Kidney (tissue), 13 donors: ENCODE measurements at regions not wholly inside any gene's neighbourhood (a gene's known extent, or its start where the extent isn't known, plus 50 kb on each side); places are given as distances from the start of the nearest gene placed in this dataset.
"Not testable (repeated sequence)": the region's sequence is repeated elsewhere in the genome, so short reads cannot be mapped to it uniquely, and the experiment has no call there.

Experiments used
- DNase-seq, 5 donors: peaks; one replicate each; pipeline ENCODE4 v3.0.0-alpha.2; 2013 to 2020
- FAIRE-seq: peaks from 2 replicates; lab custom pipeline; 2012; peaks lifted over from hg19 to GRCh38; lab: Jason Lieb, UNC
- H3K27ac ChIP-seq, 2 donors: one replicate each; pipeline ENCODE4 v1.7.0; 2013; ENCODE audit warnings: low read depth in 2 of 2, low read length in 2 of 2, inconsistent platforms in 1 of 2
- H3K27me3 ChIP-seq: one replicate; pipeline ENCODE4 v1.7.1; 2013; ENCODE audit warnings: low read length, inconsistent platforms; ENCODE audit not compliant: control insufficient read depth, insufficient read depth
- H3K36me3 ChIP-seq, 3 donors: one replicate each; pipeline versions ENCODE4 v1.7.0 to v1.7.1; 2013; ENCODE audit warnings: low read length in 3 of 3, control low read depth in 1 of 3, inconsistent platforms in 1 of 3; ENCODE audit not compliant: insufficient read depth in 3 of 3, control insufficient read depth in 2 of 3
- H3K4me1 ChIP-seq, 3 donors: one replicate each; pipeline versions ENCODE4 v1.7.0 to v1.7.1; 2013; ENCODE audit warnings: low read length in 3 of 3, inconsistent platforms in 1 of 3, low read depth in 1 of 3; ENCODE audit not compliant: control insufficient read depth in 2 of 3, insufficient read depth in 2 of 3
- H3K4me3 ChIP-seq, 3 donors: one replicate each; pipeline versions ENCODE4 v1.7.0 to v1.8.1; 2013; ENCODE audit warnings: low read length in 3 of 3, control low read depth in 1 of 3, inconsistent platforms in 1 of 3
- H3K9ac ChIP-seq, 3 donors: one replicate each; pipeline versions ENCODE4 v1.7.0 to v1.7.1; 2013; ENCODE audit warnings: low read length in 3 of 3, control low read depth in 1 of 3, inconsistent platforms in 1 of 3
- H3K9me3 ChIP-seq, 3 donors: one replicate each; pipeline versions ENCODE4 v1.7.0 to v1.7.1; 2013; ENCODE audit warnings: low read length in 3 of 3, control low read depth in 1 of 3, inconsistent platforms in 1 of 3; ENCODE audit not compliant: control insufficient read depth in 2 of 3, insufficient read depth in 1 of 3
- CTCF ChIP-seq: IDR thresholded peaks from 3 replicates; pipeline ENCODE4 v1.5.1; 2012; ENCODE audit warnings: mild to moderate bottlenecking, moderate library complexity, borderline replicate concordance; ENCODE audit not compliant: insufficient read depth; ENCODE audit errors: extremely low read depth
- intact Hi-C: fragments of 100-400 bp; cut with DNase I; formaldehyde crosslinking; loops from one replicate; pipeline ENCODE4 v1.11.1; 2022
- donor health status: control.
- donor health status: control.
- donor health status: control.
- donor health status: control.
- donor health status: control.
- donor health status: DM: yes; HTN: yes; CAD: no.
- donor health status: Normal renal cell carcinoma (clear cell type).

GRCh38 chrX:131170148-131170547, 112.0 kb downstream of the ARHGAP36 start:
- DNase-seq: no peak
- FAIRE-seq: no peak
- Histone ChIP-seq H3K27me3 (no peaks in the 10 kb centered on the region), H3K27ac (no peak overlapping the region), H3K4me1 (no peaks in the 10 kb centered on the region), H3K36me3 (no peaks in the 10 kb centered on the region), H3K9ac (no peak overlapping the region), H3K4me3 (no peak overlapping the region), H3K9me3 (no peaks in the 10 kb centered on the region)
- intact Hi-C loops: no loop called here
- no peak for TF ChIP-seq CTCF

- H3K9me3 ChIP-seq, FAIRE-seq, intact Hi-C loops, DNase-seq, H3K4me3 ChIP-seq, H3K4me1 ChIP-seq, H3K36me3 ChIP-seq, H3K9ac ChIP-seq, H3K27me3 ChIP-seq, H3K27ac ChIP-seq: not testable (repeated sequence)
Measured at GRCh38 chrX:131163645-131164044, 105.5 kb downstream of the ARHGAP36 start.

GRCh38 chrX:131157656-131158055, 99.5 kb downstream of the ARHGAP36 start:
- FAIRE-seq, DNase-seq, H3K27ac ChIP-seq, H3K4me1 ChIP-seq, H3K9me3 ChIP-seq, H3K27me3 ChIP-seq, intact Hi-C loops, H3K36me3 ChIP-seq, H3K9ac ChIP-seq, H3K4me3 ChIP-seq: not testable (repeated sequence)

GRCh38 chrX:131146702-131147101, 88.6 kb downstream of the ARHGAP36 start:
- no peak for TF ChIP-seq CTCF
- H3K36me3 ChIP-seq: no peaks in the 10 kb centered on the region
- H3K9me3 ChIP-seq: no peaks in the 10 kb centered on the region
- no peak overlapping the region for H3K27ac ChIP-seq
- H3K4me1 ChIP-seq: no peaks in the 10 kb centered on the region
- no peak for FAIRE-seq
- no peaks in the 10 kb centered on the region for H3K27me3 ChIP-seq
- intact Hi-C loops: no loop called here
- H3K9ac ChIP-seq: no peak overlapping the region
- DNase-seq: peak in 1 of 5 donors; percentile 0
- H3K4me3 ChIP-seq: no peak overlapping the region
